Trophoblast cell (in vitro differentiated cells and primary cell): ENCODE measurements at regions not wholly inside any gene's neighbourhood (a gene's known extent, or its start where the extent isn't known, plus 50 kb on each side); places are given as distances from the start of the nearest gene placed in this dataset.

ENCODE experiments used
- DNase-seq, 2 donors: peaks; one replicate each; pipeline ENCODE4 v3.0.0-alpha.2; 2016
- H2AFZ ChIP-seq: 2 replicates; pipeline ENCODE4 v1.6.1; 2013; ENCODE audit warnings: low read length, moderate library complexity, mild to moderate bottlenecking; ENCODE audit not compliant: insufficient read depth, poor library complexity
- H2AK5ac ChIP-seq: 2 replicates; pipeline ENCODE4 v1.6.1; 2013; ENCODE audit warnings: mild to moderate bottlenecking, low read length
- H2BK120ac ChIP-seq: 2 replicates; pipeline ENCODE4 v1.6.1; 2013; ENCODE audit warnings: low read length, mild to moderate bottlenecking, moderate library complexity; ENCODE audit not compliant: insufficient read depth, poor library complexity
- H2BK12ac ChIP-seq: 2 replicates; pipeline ENCODE4 v1.6.1; 2013; ENCODE audit warnings: mild to moderate bottlenecking, low read length, moderate library complexity
- H2BK5ac ChIP-seq: 2 replicates; pipeline ENCODE4 v1.6.1; 2013; ENCODE audit warnings: low read length, low read depth, moderate library complexity, mild to moderate bottlenecking; ENCODE audit not compliant: poor library complexity
- H3K14ac ChIP-seq: 2 replicates; pipeline ENCODE4 v1.6.1; 2013; ENCODE audit warnings: mild to moderate bottlenecking, low read length
- H3K18ac ChIP-seq: 2 replicates; pipeline ENCODE4 v1.6.1; 2013; ENCODE audit warnings: mild to moderate bottlenecking, low read length
- H3K23ac ChIP-seq: 2 replicates; pipeline ENCODE4 v1.6.1; 2013; ENCODE audit warnings: low read length
- H3K27ac ChIP-seq: 2 replicates; pipeline ENCODE4 v1.5.1; 2013; ENCODE audit warnings: low read depth, mild to moderate bottlenecking, inconsistent platforms, low read length, moderate library complexity
- H3K27me3 ChIP-seq: 2 replicates; pipeline ENCODE4 v1.6.1; 2013; ENCODE audit warnings: inconsistent platforms, mild to moderate bottlenecking, low read length, moderate library complexity; ENCODE audit not compliant: insufficient read depth
- H3K36me3 ChIP-seq, 2 experiments: 1 replicate in 1 of 2; 2 replicates in 1 of 2; pipeline ENCODE4 v1.6.1; 2013; ENCODE audit warnings: low read length in 2 of 2, mild to moderate bottlenecking in 2 of 2, moderate library complexity in 1 of 2; ENCODE audit not compliant: insufficient read depth in 2 of 2, control insufficient read depth in 1 of 2
- H3K4ac ChIP-seq: 2 replicates; pipeline ENCODE4 v1.6.1; 2013; ENCODE audit warnings: low read depth, mild to moderate bottlenecking, low read length, moderate library complexity
- H3K4me1 ChIP-seq, 2 experiments: 1 replicate in 1 of 2; 2 replicates in 1 of 2; pipeline ENCODE4 v1.6.1; 2013; ENCODE audit warnings: low read length in 2 of 2, mild to moderate bottlenecking in 2 of 2, moderate library complexity in 1 of 2; ENCODE audit not compliant: insufficient read depth in 2 of 2, control insufficient read depth in 1 of 2
- H3K4me2 ChIP-seq: 2 replicates; pipeline ENCODE4 v1.6.1; 2013; ENCODE audit warnings: inconsistent platforms, mild to moderate bottlenecking, low read length, moderate library complexity
- H3K4me3 ChIP-seq: 2 replicates; pipeline ENCODE4 v1.5.1; 2013; ENCODE audit warnings: mild to moderate bottlenecking, low read depth, low read length, inconsistent platforms
- H3K79me1 ChIP-seq: one replicate; pipeline ENCODE4 v1.6.1; 2013; ENCODE audit warnings: low read length
- H3K79me2 ChIP-seq: 2 replicates; pipeline ENCODE4 v1.6.1; 2013; ENCODE audit warnings: low read length, mild to moderate bottlenecking; ENCODE audit not compliant: control insufficient read depth, insufficient read depth, poor library complexity
- H3K9ac ChIP-seq: 2 replicates; pipeline ENCODE4 v1.6.1; 2013; ENCODE audit warnings: mild to moderate bottlenecking, low read length
- H3K9me3 ChIP-seq: 2 replicates; pipeline ENCODE4 v1.6.1; 2013; ENCODE audit warnings: low read depth, mild to moderate bottlenecking, control low read depth, inconsistent platforms, low read length; ENCODE audit not compliant: insufficient read depth
- H4K12ac ChIP-seq: 2 replicates; pipeline ENCODE4 v1.6.1; 2013; ENCODE audit warnings: low read depth, mild to moderate bottlenecking, low read length, moderate library complexity
- H4K8ac ChIP-seq: 2 replicates; pipeline ENCODE4 v1.6.1; 2013; ENCODE audit warnings: low read depth, mild to moderate bottlenecking, low read length, moderate library complexity
- H4K91ac ChIP-seq: one replicate; pipeline ENCODE4 v1.6.1; 2013; ENCODE audit warnings: low read depth, mild to moderate bottlenecking, low read length, moderate library complexity
- WGBS: extraction: QIAGEN DNeasy Blood & Tissue Kit; methylation state at CpG from one replicate; pipeline ENCODE4 v1.1.7; 2013; ENCODE audit warnings: missing lambda C conversion rate; ENCODE audit not compliant: insufficient read length, insufficient coverage; ENCODE audit errors: extremely low coverage; 5-methylcytosine and 5-hydroxymethylcytosine counted together

- no peak overlapping the region for H3K14ac ChIP-seq
- H3K18ac ChIP-seq = no peak overlapping the region
- H4K8ac ChIP-seq = no peak overlapping the region
- no peak overlapping the region for H2AK5ac ChIP-seq
- no peak overlapping the region for H3K4me2 ChIP-seq
- H3K23ac ChIP-seq = no peak overlapping the region
- no peaks in the 10 kb centered on the region for H3K36me3 ChIP-seq
- no peak overlapping the region for H3K4ac ChIP-seq
- H2BK5ac ChIP-seq = no peak overlapping the region
- no peak overlapping the region for H2AFZ ChIP-seq
- H4K12ac ChIP-seq = no peak overlapping the region
- no peak overlapping the region for H4K91ac ChIP-seq
- no peaks in the 10 kb centered on the region for H3K4me1 ChIP-seq
- H3K4me3 ChIP-seq = no peak overlapping the region
- no peak overlapping the region for H2BK120ac ChIP-seq
- H3K9ac ChIP-seq = no peak overlapping the region
- no peaks in the 10 kb centered on the region for H3K27me3 ChIP-seq
- no peak for DNase-seq
- H2BK12ac ChIP-seq = no peak overlapping the region
- no peaks in the 10 kb centered on the region for H3K79me2 ChIP-seq
- no peaks in the 10 kb centered on the region for H3K9me3 ChIP-seq
- no peaks in the 10 kb centered on the region for H3K79me1 ChIP-seq
- H3K27ac ChIP-seq = no peak overlapping the region
- WGBS = no CpG with 5 or more reads among the region's 1 CpG
Measured at GRCh38 chr2:21812766-21813165, 689.0 kb downstream of the TDRD15 start.

GRCh38 chr2:21814588-21815149, 690.9 kb downstream of the TDRD15 start:
- Histone ChIP-seq H4K91ac (no peak overlapping the region), H3K4me3 (no peak overlapping the region), H3K9me3 (no peaks in the 10 kb centered on the region), H2BK12ac (no peak overlapping the region), H3K18ac (no peak overlapping the region), H3K9ac (no peak overlapping the region), H3K4ac (no peak overlapping the region), H2BK5ac (no peak overlapping the region), H2AK5ac (no peak overlapping the region), H2BK120ac (no peak overlapping the region), H4K8ac (no peak overlapping the region), H3K27ac (no peak overlapping the region), H3K36me3 (no peaks in the 10 kb centered on the region), H4K12ac (no peak overlapping the region), H3K79me1 (no peaks in the 10 kb centered on the region), H3K79me2 (no peaks in the 10 kb centered on the region), H3K27me3 (no peaks in the 10 kb centered on the region), H2AFZ (no peak overlapping the region), H3K4me1 (no peaks in the 10 kb centered on the region), H3K4me2 (no peak overlapping the region), H3K23ac (no peak overlapping the region), H3K14ac (no peak overlapping the region)
- WGBS = no CpG with 5 or more reads among the region's 4 CpGs
- no peak for DNase-seq

GRCh38 chr2:21818212-21818795, 694.5 kb downstream of the TDRD15 start:
- no peaks in the 10 kb centered on the region for H3K36me3 ChIP-seq
- H4K91ac ChIP-seq = no peak overlapping the region
- no CpG with 5 or more reads among the region's 7 CpGs for WGBS
- H3K4me3 ChIP-seq = no peak overlapping the region
- H3K4me1 ChIP-seq = no peaks in the 10 kb centered on the region
- H2BK5ac ChIP-seq = no peak overlapping the region
- no peak overlapping the region for H2AFZ ChIP-seq
- no peak overlapping the region for H4K12ac ChIP-seq
- H3K23ac ChIP-seq = no peak overlapping the region
- no peak overlapping the region for H3K18ac ChIP-seq
- no peak for DNase-seq
- no peak overlapping the region for H3K14ac ChIP-seq
- H3K27me3 ChIP-seq = no peaks in the 10 kb centered on the region
- H3K9me3 ChIP-seq = no peaks in the 10 kb centered on the region
- H3K27ac ChIP-seq = no peak overlapping the region
- H3K79me2 ChIP-seq = no peaks in the 10 kb centered on the region
- no peaks in the 10 kb centered on the region for H3K79me1 ChIP-seq
- no peak overlapping the region for H2BK120ac ChIP-seq
- H2AK5ac ChIP-seq = no peak overlapping the region
- no peak overlapping the region for H4K8ac ChIP-seq
- H3K9ac ChIP-seq = no peak overlapping the region
- H3K4me2 ChIP-seq = no peak overlapping the region
- H3K4ac ChIP-seq = no peak overlapping the region
- H2BK12ac ChIP-seq = no peak overlapping the region

- H2BK120ac ChIP-seq = no peak overlapping the region
- H2BK12ac ChIP-seq = no peak overlapping the region
- H2AK5ac ChIP-seq = no peak overlapping the region
- H4K12ac ChIP-seq = no peak overlapping the region
- H3K4me2 ChIP-seq = no peak overlapping the region
- H3K18ac ChIP-seq = no peak overlapping the region
- peak; percentile 18 to 69 for DNase-seq
- no peaks in the 10 kb centered on the region for H3K79me1 ChIP-seq
- H3K14ac ChIP-seq = no peak overlapping the region
- no peak overlapping the region for H4K8ac ChIP-seq
- H3K4me3 ChIP-seq = no peak overlapping the region
- H3K27me3 ChIP-seq = no peaks in the 10 kb centered on the region
- H3K36me3 ChIP-seq = no peaks in the 10 kb centered on the region
- no peak overlapping the region for H3K27ac ChIP-seq
- no peak overlapping the region for H2BK5ac ChIP-seq
- no peak overlapping the region for H2AFZ ChIP-seq
- H3K79me2 ChIP-seq = no peaks in the 10 kb centered on the region
- H4K91ac ChIP-seq = no peak overlapping the region
- no peak overlapping the region for H3K23ac ChIP-seq
- no CpG with 5 or more reads among the region's 2 CpGs for WGBS
- no peaks in the 10 kb centered on the region for H3K9me3 ChIP-seq
- H3K4me1 ChIP-seq = no peaks in the 10 kb centered on the region
- no peak overlapping the region for H3K9ac ChIP-seq
- H3K4ac ChIP-seq = no peak overlapping the region
Measured at GRCh38 chr2:21819454-21819853, 695.7 kb downstream of the TDRD15 start.
